Epithelial cell of esophagus (primary cell): ENCODE measurements at regions not wholly inside any gene's neighbourhood (a gene's known extent, or its start where the extent isn't known, plus 50 kb on each side); places are given as distances from the start of the nearest gene placed in this dataset.
"Not testable (repeated sequence)": the region's sequence is repeated elsewhere in the genome, so short reads cannot be mapped to it uniquely, and the experiment has no call there.

Experiments used
- DNase-seq: peaks from one replicate; pipeline ENCODE4 v3.0.0; 2010; ENCODE audit warnings: low read depth
- H3K4me3 ChIP-seq: 2 replicates; pipeline ENCODE4 v1.5.1; 2011; ENCODE audit warnings: mild to moderate bottlenecking, low read length, control low read depth
- TF ChIP-seq, protein P1 (sequence below): IDR thresholded peaks from 2 replicates; pipeline ENCODE4 v1.5.1; 2011; ENCODE audit warnings: low read depth, mild to moderate bottlenecking, low read length, control low read depth, inconsistent platforms; ENCODE audit not compliant: insufficient read depth; ENCODE audit errors: missing control alignments

DNA sequence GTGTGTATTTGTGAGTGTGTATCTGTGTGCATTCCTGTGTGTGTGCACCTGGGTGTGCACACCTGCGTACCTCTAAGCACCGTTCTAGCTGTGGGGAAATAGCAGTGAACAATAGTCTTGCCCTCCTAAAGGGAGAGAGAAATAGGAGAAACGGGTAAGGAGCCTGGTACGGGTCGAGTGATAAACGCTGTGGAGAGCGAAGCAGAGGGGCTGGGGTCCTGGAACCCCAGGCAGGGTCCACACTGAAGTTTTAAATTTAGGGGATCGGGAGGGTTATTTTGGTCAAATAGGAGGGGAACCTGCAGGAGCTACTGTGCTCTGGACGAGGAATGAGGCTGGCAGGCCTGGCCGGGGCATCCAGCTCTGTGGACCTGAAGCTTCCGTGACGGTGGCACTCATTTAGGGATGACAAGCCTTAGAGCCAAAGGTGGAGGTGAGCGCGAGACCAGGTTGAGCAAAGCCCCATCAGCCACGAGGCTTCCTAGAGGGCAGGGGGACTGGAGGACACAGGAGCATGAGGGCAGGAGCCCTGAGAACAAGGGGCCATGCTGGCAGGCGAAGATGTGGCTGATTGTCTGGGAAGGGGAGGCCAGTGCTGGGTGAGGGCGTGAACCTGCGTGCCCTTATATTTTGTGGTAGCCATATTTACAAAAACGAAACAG, 188.0 kb downstream of the RTP5 start:
- TF ChIP-seq, protein P1, sequence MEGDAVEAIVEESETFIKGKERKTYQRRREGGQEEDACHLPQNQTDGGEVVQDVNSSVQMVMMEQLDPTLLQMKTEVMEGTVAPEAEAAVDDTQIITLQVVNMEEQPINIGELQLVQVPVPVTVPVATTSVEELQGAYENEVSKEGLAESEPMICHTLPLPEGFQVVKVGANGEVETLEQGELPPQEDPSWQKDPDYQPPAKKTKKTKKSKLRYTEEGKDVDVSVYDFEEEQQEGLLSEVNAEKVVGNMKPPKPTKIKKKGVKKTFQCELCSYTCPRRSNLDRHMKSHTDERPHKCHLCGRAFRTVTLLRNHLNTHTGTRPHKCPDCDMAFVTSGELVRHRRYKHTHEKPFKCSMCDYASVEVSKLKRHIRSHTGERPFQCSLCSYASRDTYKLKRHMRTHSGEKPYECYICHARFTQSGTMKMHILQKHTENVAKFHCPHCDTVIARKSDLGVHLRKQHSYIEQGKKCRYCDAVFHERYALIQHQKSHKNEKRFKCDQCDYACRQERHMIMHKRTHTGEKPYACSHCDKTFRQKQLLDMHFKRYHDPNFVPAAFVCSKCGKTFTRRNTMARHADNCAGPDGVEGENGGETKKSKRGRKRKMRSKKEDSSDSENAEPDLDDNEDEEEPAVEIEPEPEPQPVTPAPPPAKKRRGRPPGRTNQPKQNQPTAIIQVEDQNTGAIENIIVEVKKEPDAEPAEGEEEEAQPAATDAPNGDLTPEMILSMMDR: no peak
- H3K4me3 ChIP-seq: no peak overlapping the region
- no peak for DNase-seq

DNA sequence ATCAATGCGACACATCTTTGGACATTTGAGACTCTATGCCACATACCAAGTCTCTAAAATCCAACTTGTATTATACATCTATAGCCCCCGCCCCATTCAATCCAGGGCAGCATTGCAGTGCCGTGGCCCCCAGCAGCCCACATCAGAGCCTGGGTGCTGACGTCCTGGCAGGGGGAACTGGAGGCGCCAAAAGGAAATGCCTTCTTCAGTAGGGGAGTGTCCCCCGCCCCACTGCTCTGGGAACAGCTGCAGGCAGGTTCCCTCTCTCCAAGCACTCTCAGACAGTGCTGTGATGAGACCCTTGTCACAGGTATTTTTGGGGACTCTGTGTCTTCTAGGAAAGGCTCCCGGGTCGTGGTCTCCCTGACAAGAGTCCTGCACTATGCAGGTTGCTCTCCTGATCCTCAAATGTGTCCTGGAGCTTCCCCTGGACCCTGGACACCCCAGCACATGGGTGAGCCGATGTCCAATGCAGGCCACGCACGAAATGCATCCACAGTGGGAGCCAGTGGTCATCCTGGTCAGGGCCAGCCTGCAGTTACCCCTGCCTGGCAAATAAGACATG, 188.7 kb downstream of the RTP5 start:
- no peak overlapping the region for H3K4me3 ChIP-seq
- TF ChIP-seq, protein P1: no peak
- no peak for DNase-seq

DNA sequence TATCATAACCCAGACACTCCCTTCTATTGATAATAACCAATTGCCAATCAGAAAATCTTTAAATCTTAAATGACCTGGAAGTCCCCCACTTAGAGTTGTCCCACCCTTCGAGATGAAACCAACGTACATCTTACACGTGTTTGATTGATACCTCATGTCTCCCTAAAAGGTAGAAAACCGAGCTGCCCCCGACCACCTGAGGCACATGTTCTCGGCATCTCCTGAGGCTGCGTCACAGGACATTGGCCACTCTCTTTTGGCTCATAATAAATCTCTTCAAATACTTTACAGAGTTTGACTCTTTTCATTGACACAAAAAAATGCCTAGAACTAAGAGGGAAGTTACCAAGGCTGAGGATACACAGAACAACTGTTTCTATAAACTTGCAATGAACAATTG, 190.0 kb downstream of the RTP5 start:
- TF ChIP-seq, protein P1: no peak
- DNase-seq: no peak
- H3K4me3 ChIP-seq: no peak overlapping the region

DNA sequence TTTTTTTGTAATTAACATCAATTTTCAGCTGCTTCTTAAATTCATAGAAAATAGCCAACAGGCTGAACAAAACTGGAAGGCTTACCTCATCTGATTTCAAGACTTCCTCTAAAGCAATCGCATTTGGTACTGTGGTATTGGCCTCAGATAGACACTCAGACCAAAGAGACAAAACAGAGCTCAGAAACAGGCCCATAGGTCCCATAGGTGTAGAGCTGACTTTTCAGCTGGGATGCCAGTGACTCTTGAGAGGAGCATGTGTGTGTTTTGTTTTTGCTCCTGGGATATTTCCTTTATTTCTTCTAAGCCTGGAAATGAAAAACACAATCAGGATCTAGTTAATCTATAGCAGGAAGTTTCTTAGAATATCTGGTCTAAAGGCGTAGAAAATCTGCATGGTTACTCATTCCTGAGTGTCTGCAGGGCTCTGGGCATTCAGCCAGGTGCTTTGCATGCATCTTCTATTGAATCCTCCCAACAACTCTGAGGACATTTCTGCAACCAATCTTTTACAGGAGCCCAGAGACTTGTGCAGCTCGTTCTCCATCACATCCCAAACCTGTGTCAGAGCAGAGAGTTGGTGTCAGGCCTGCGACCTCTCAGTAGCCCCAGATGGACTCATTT, 190.8 kb downstream of the RTP5 start:
- peak; percentile 83 for DNase-seq
- TF ChIP-seq, protein P1: no peak
- H3K4me3 ChIP-seq: no peak overlapping the region

DNA sequence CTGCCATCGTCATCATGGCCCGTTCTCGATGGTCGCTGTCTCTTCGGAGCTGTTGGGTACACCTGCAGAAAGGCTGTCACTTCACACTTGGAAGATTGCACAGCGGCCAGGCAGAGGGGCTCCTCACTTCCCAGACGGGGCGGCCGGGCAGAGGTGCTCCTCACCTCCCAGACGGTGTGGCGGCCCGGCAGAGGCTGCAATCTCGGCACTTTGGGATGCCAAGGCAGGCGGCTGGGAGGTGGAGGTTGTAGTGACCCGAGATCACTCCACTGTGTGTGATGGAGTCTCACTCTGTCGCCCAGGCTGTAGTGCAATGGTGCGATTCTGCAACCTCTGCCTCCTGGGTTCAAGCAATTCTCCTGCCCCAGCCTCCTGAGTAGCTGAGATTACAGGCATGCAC, 192.4 kb downstream of the RTP5 start:
- DNase-seq, H3K4me3 ChIP-seq: not testable (repeated sequence)

DNA sequence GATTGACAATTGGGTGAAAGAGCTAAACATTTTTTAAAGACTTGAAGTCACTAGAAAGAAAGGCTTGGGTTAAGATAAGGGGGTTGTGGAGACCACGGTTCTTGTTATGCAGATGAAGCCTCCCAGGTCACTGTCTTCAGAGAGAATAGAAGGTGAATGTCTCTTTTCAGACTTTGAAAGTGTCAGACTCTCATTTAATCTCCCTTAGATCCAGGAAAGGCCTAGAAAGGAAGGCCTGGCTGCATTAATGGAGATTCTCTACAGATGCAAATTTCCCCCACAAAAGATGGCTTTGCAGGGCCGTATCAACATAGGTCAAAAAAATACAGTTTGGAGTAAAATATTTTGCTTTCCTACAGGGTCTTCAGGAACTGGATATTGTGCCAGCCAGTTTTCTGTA, 193.9 kb downstream of the RTP5 start:
- H3K4me3 ChIP-seq: no peak overlapping the region
- no peak for DNase-seq
- TF ChIP-seq, protein P1: no peak

DNA sequence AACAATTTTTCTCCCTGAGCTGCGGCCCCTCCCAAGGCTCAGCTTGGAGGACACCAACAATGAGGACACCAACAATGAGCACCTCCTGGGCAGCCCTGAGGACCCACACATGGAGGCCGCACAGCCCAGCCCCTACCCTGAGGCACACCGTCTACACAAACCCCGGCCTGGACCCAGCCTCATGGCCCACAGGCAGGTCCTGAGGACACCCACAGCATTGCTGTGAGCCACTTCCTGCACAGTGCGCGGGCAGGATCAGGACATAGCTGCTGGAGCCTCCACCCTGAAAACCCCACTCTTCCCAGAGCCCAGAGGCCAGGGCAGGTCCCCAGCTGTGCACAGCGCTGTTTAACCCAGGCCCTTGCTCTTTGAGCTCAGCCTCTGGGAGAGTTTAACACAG, 194.3 kb downstream of the RTP5 start:
- TF ChIP-seq, protein P1: no peak
- no peak for DNase-seq
- H3K4me3 ChIP-seq: no peak overlapping the region
